ENCODE measurements at regions not wholly inside any gene's neighbourhood (a gene's known extent, or its start where the extent isn't known, plus 50 kb on each side); places are given as distances from the start of the nearest gene placed in this dataset.

GRCh38 chr16:85508388-85508787 is 104.7 kb upstream of the GSE1 start:
- intact Hi-C loops (cut with DNase I; ENCODE audit: low total_unique reads) (no loop called here), in situ Hi-C loops (cut with MboI; ENCODE audit: low sequenced_read_pairs in 4 of 4) (no loop called here)
- H3K9me3 ChIP-seq: no peaks in the 10 kb centered on the region
- H3K27me3 ChIP-seq: no peaks in the 10 kb centered on the region
- TF ChIP-seq, protein P1, sequence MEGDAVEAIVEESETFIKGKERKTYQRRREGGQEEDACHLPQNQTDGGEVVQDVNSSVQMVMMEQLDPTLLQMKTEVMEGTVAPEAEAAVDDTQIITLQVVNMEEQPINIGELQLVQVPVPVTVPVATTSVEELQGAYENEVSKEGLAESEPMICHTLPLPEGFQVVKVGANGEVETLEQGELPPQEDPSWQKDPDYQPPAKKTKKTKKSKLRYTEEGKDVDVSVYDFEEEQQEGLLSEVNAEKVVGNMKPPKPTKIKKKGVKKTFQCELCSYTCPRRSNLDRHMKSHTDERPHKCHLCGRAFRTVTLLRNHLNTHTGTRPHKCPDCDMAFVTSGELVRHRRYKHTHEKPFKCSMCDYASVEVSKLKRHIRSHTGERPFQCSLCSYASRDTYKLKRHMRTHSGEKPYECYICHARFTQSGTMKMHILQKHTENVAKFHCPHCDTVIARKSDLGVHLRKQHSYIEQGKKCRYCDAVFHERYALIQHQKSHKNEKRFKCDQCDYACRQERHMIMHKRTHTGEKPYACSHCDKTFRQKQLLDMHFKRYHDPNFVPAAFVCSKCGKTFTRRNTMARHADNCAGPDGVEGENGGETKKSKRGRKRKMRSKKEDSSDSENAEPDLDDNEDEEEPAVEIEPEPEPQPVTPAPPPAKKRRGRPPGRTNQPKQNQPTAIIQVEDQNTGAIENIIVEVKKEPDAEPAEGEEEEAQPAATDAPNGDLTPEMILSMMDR (IDR thresholded peaks at IDR 0.05 in 4 of 5, conservative IDR thresholded peaks at IDR 0.05 in 1 of 5): no peak
- no peak for TF ChIP-seq POLR2A (IDR thresholded peaks at IDR 0.05)
- no peak for DNase-seq
- H3K36me3 ChIP-seq: no peaks in the 10 kb centered on the region
- no peak for ATAC-seq
- peaks cover 13 to 20% of the 10 kb centered on the region in 2 donors for H3K4me1 ChIP-seq
- no peak overlapping the region for H3K27ac ChIP-seq
- no peak overlapping the region for H3K4me3 ChIP-seq

DNA sequence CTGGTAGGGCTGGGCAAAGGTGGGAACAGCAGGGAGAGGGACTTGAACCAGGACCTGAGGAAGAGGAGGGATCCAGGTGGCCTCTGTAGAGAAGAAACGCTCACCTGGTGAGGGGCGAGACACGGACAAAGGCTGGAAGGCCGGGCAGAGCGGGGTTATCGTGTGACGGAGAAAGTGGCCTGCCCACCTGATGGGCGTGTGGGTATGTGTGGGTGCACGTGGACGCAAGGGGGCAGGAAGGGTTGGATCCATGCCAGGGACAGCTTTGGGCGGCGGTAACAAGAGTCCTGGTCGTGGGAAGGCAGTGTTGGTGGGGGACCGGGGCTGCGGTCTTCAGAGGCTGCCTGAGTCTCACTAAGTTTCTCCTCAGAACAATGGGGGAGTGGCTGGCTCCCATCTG is 104.1 kb upstream of the GSE1 start:
- H3K27me3 ChIP-seq: no peaks in the 10 kb centered on the region
- in situ Hi-C loops (cut with MboI; ENCODE audit: low sequenced_read_pairs in 4 of 4): no loop called here
- intact Hi-C loops (cut with DNase I; ENCODE audit: low total_unique reads): no loop called here
- H3K9me3 ChIP-seq: no peaks in the 10 kb centered on the region
- ATAC-seq (no peak), DNase-seq (no peak)
- TF ChIP-seq, protein P1 (IDR thresholded peaks at IDR 0.05 in 4 of 5, conservative IDR thresholded peaks at IDR 0.05 in 1 of 5): no peak
- TF ChIP-seq POLR2A (IDR thresholded peaks at IDR 0.05): no peak
- H3K36me3 ChIP-seq: no peaks in the 10 kb centered on the region
- peaks cover 13 to 20% of the 10 kb centered on the region in 2 donors for H3K4me1 ChIP-seq
- H3K4me3 ChIP-seq: no peak overlapping the region
- H3K27ac ChIP-seq: no peak overlapping the region

- Histone ChIP-seq H3K27me3 (no peaks in the 10 kb centered on the region), H3K4me1 (peaks cover 15 to 27% of the 10 kb centered on the region in 2 donors), H3K36me3 (no peaks in the 10 kb centered on the region), H3K27ac (no peak overlapping the region), H3K9me3 (no peaks in the 10 kb centered on the region), H3K4me3 (no peak overlapping the region)
- ATAC-seq (no peak), DNase-seq (no peak)
- in situ Hi-C loops (cut with MboI; ENCODE audit: low sequenced_read_pairs in 4 of 4): no loop called here
- no peak for TF ChIP-seq POLR2A (IDR thresholded peaks at IDR 0.05)
- TF ChIP-seq, protein P1 (IDR thresholded peaks at IDR 0.05 in 4 of 5, conservative IDR thresholded peaks at IDR 0.05 in 1 of 5): no peak
- intact Hi-C loops (cut with DNase I; ENCODE audit: low total_unique reads): no loop called here
Observed at GRCh38 chr16:85510041-85510659, 103.0 kb upstream of the GSE1 start.

DNA sequence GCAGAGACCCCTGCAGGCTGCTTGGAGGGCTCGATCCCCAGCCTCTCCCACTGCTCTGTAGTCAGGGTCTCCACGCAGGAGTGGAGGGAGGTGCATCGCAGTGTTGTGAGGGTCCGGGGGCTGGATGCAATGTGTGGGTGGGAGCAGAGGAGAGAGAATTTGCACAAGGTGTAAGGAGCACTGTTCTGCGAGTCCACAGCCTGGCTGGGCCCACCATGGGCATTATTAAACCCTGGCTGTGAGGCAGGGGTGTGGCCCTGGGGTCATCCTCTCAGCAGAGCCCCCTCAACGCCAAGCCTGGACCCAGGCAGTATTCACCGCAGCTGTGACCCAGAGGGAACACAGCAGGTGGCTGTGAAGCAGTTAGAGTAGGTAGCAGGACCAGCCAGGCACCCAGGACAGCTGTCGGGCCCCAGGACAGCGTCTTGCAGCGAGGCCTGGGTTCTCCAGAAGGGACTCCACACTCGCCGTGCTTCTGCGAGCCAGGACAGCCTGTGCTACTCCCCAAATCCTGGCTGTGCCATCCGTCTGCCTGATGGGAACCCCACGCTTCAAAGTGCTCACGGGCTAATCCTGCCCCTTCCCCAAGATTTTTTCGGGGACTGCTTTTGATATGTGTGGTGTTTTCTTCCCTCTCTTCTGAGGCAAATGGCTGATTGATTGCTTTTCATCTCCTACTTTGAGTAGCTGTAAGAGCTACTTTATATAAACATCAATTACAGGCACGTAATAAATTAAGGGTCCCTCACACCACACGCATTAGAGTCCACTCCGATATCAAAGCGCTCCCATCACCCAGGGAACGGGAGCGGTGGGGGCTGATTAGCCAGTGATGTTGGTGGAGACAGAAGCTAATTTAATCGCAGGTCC is 100.9 kb upstream of the GSE1 start:
- Histone ChIP-seq H3K4me1 (peaks cover 19 to 26% of the 10 kb centered on the region in 2 donors), H3K4me3 (no peak overlapping the region), H3K27ac (no peak overlapping the region), H3K27me3 (no peaks in the 10 kb centered on the region), H3K36me3 (no peaks in the 10 kb centered on the region), H3K9me3 (no peaks in the 10 kb centered on the region)
- DNase-seq (no peak), ATAC-seq (no peak)
- intact Hi-C loops (cut with DNase I; ENCODE audit: low total_unique reads) (no loop called here), in situ Hi-C loops (cut with MboI; ENCODE audit: low sequenced_read_pairs in 4 of 4) (no loop called here)
- TF ChIP-seq, protein P1 (IDR thresholded peaks at IDR 0.05 in 4 of 5, conservative IDR thresholded peaks at IDR 0.05 in 1 of 5): no peak
- no peak for TF ChIP-seq POLR2A (IDR thresholded peaks at IDR 0.05)
